HG03342 (cell line): ENCODE measurements at regions not wholly inside any gene's neighbourhood (a gene's known extent, or its start where the extent isn't known, plus 50 kb on each side); places are given as distances from the start of the nearest gene placed in this dataset.
A peak's percentile ranks its signal among the peaks of the same experiment; 100 is the strongest.

ENCODE experiments used
- ATAC-seq: cut with Tn5 transposase; IDR thresholded peaks from one replicate; pipeline ENCODE4 v1.9.1; 2021; ENCODE audit warnings: mild to moderate bottlenecking, moderate library complexity; ENCODE audit not compliant: unreplicated experiment

GRCh38 chr11:104462341-104462740 is 298.4 kb upstream of the PDGFD start:
- ATAC-seq: no peak

- no peak for ATAC-seq
Observed at GRCh38 chr11:104451197-104451893, 287.4 kb upstream of the PDGFD start.

- no peak for ATAC-seq
Observed at GRCh38 chr11:104443387-104443786, 279.4 kb upstream of the PDGFD start.

GRCh38 chr11:104442321-104442720 is 278.4 kb upstream of the PDGFD start:
- no peak for ATAC-seq

GRCh38 chr11:104435494-104435893 is 271.5 kb upstream of the PDGFD start:
- ATAC-seq: no peak

GRCh38 chr11:104433751-104434150 is 269.8 kb upstream of the PDGFD start:
- no peak for ATAC-seq

GRCh38 chr11:104432981-104433380 is 269.0 kb upstream of the PDGFD start:
- ATAC-seq: no peak

GRCh38 chr11:104432526-104432925 is 268.6 kb upstream of the PDGFD start:
- no peak for ATAC-seq

- ATAC-seq: no peak
Observed at GRCh38 chr11:104422324-104422944, 258.5 kb upstream of the PDGFD start.

- ATAC-seq: no peak
Observed at GRCh38 chr11:104410336-104410735, 246.4 kb upstream of the PDGFD start.

GRCh38 chr11:104408630-104409029 is 244.7 kb upstream of the PDGFD start:
- no peak for ATAC-seq

GRCh38 chr11:104405277-104405676 is 241.3 kb upstream of the PDGFD start:
- ATAC-seq: no peak

GRCh38 chr11:104404231-104405175 is 240.6 kb upstream of the PDGFD start:
- no peak for ATAC-seq

- ATAC-seq: peak; percentile 57
Observed at GRCh38 chr11:104402812-104403521, 239.0 kb upstream of the PDGFD start.

GRCh38 chr11:104394508-104394907 is 230.6 kb upstream of the PDGFD start:
- no peak for ATAC-seq

GRCh38 chr11:104390651-104391050 is 226.7 kb upstream of the PDGFD start:
- no peak for ATAC-seq

GRCh38 chr11:104385884-104386283 is 221.9 kb upstream of the PDGFD start:
- no peak for ATAC-seq

GRCh38 chr11:104380358-104380757 is 216.4 kb upstream of the PDGFD start:
- ATAC-seq: no peak

GRCh38 chr11:104372111-104372510 is 208.2 kb upstream of the PDGFD start:
- ATAC-seq: no peak

- peak; percentile 61 for ATAC-seq
Observed at GRCh38 chr11:104370478-104370877, 206.5 kb upstream of the PDGFD start.

GRCh38 chr11:104369761-104370160 is 205.8 kb upstream of the PDGFD start:
- no peak for ATAC-seq
